GM23248 (cell line): ENCODE measurements at regions not wholly inside any gene's neighbourhood (a gene's known extent, or its start where the extent isn't known, plus 50 kb on each side); places are given as distances from the start of the nearest gene placed in this dataset.

ENCODE experiments used
- DNase-seq: peaks from one replicate; pipeline ENCODE4 v3.0.0-alpha.2; 2015
- H2AFZ ChIP-seq: fragments of 200-600 bp; sonication (generic); 2 replicates; pipeline ENCODE4 v1.6.1; 2016; ENCODE audit warnings: antibody characterized with exemption
- H3F3A ChIP-seq: fragments of 200-600 bp; sonication (generic); 2 replicates; pipeline ENCODE4 v1.6.1; 2016; ENCODE audit warnings: mild to moderate bottlenecking, antibody characterized with exemption, mixed run types; ENCODE audit not compliant: insufficient read depth
- H3K27ac ChIP-seq: fragments of 200-600 bp; sonication (generic); 2 replicates; pipeline ENCODE4 v1.5.1; 2016; ENCODE audit warnings: mild to moderate bottlenecking
- H3K27me3 ChIP-seq: fragments of 200-600 bp; sonication (generic); replicated peaks from 2 replicates; pipeline ENCODE4 v1.6.1; 2016; ENCODE audit warnings: mild to moderate bottlenecking; ENCODE audit not compliant: insufficient read depth
- H3K36me3 ChIP-seq: fragments of 200-600 bp; sonication (generic); 2 replicates; pipeline ENCODE4 v1.6.1; 2016; ENCODE audit warnings: low read depth, mild to moderate bottlenecking
- H3K4me1 ChIP-seq: fragments of 200-600 bp; sonication (generic); 2 replicates; pipeline ENCODE4 v1.6.1; 2016; ENCODE audit warnings: mild to moderate bottlenecking; ENCODE audit not compliant: insufficient read depth
- H3K4me2 ChIP-seq: fragments of 200-600 bp; sonication (generic); one replicate; pipeline ENCODE4 v1.6.1; 2016; ENCODE audit warnings: mild to moderate bottlenecking; ENCODE audit not compliant: unreplicated experiment
- H3K4me3 ChIP-seq: fragments of 200-600 bp; sonication (generic); 2 replicates; pipeline ENCODE4 v1.5.1; 2016; ENCODE audit warnings: mild to moderate bottlenecking
- H3K79me2 ChIP-seq: fragments of 200-600 bp; sonication (generic); 2 replicates; pipeline ENCODE4 v1.6.1; 2016; ENCODE audit warnings: mild to moderate bottlenecking; ENCODE audit not compliant: insufficient read depth
- H3K9ac ChIP-seq: fragments of 200-600 bp; sonication (generic); 2 replicates; pipeline ENCODE4 v1.6.1; 2016; ENCODE audit warnings: mild to moderate bottlenecking
- H3K9me2 ChIP-seq: fragments of 200-600 bp; sonication (generic); 2 replicates; pipeline ENCODE4 v1.6.1; 2016; ENCODE audit warnings: mixed run types, mild to moderate bottlenecking, moderate library complexity; ENCODE audit not compliant: insufficient read depth
- H3K9me3 ChIP-seq: fragments of 200-600 bp; sonication (generic); one replicate; pipeline ENCODE4 v1.6.1; 2017; ENCODE audit warnings: low read depth
- H4K20me1 ChIP-seq: fragments of 200-600 bp; sonication (generic); 2 replicates; pipeline ENCODE4 v1.6.0; 2016; ENCODE audit not compliant: insufficient read depth
- EZH2 ChIP-seq: fragments of 200-600 bp; sonication (generic); IDR thresholded peaks from 2 replicates; pipeline ENCODE4 v1.6.1; 2018; ENCODE audit warnings: antibody characterized with exemption, mild to moderate bottlenecking; ENCODE audit not compliant: insufficient read depth, poor library complexity, severe bottlenecking
- EZH2phosphoT487 ChIP-seq: fragments of 200-600 bp; sonication (generic); IDR thresholded peaks from 2 replicates; pipeline ENCODE4 v1.6.1; 2018; ENCODE audit warnings: antibody characterized with exemption, moderate library complexity, mild to moderate bottlenecking, low read depth; ENCODE audit not compliant: insufficient read depth
- WGBS, 2 experiments: methylation state at CpG; one replicate each; pipeline ENCODE4 v1.1.6; 2015 to 2017; ENCODE audit warnings: low lambda C conversion rate in 2 of 2, low coverage in 1 of 2; ENCODE audit errors: missing lambda C conversion rate in 2 of 2; 5-methylcytosine and 5-hydroxymethylcytosine counted together
- in situ Hi-C: fragments of 300-500 bp; cut with MboI; formaldehyde crosslinking; loops from 2 replicates; pipeline ENCODE4 v1.15.0; 2020

GRCh38 chr9:3014178-3014577 lies 170.3 kb upstream of the PUM3 start:
- no peak overlapping the region for H3K4me3 ChIP-seq
- H3K79me2 ChIP-seq, result no peaks in the 10 kb centered on the region
- H2AFZ ChIP-seq, result no peak overlapping the region
- no peaks in the 10 kb centered on the region for H3K9me3 ChIP-seq
- 26 to 45% methylated on average over 3 of the region's 3 CpGs for WGBS, 2 experiments
- TF ChIP-seq EZH2phosphoT487 (no peak), EZH2 (no peak)
- in situ Hi-C loops, result no loop called here
- no peak overlapping the region for H3K4me2 ChIP-seq
- H3K27ac ChIP-seq, result no peak overlapping the region
- no peaks in the 10 kb centered on the region for H3K4me1 ChIP-seq
- no peak for DNase-seq
- no peaks in the 10 kb centered on the region for H3K36me3 ChIP-seq
- no peak overlapping the region for H3K9ac ChIP-seq
- no peaks in the 10 kb centered on the region for H3K27me3 ChIP-seq
- no peaks in the 10 kb centered on the region; the same call in 1 of the 2 replicates for H3K9me2 ChIP-seq
- no peaks in the 10 kb centered on the region for H3F3A ChIP-seq
- no peaks in the 10 kb centered on the region for H4K20me1 ChIP-seq

- no peak for DNase-seq
- H3K79me2 ChIP-seq, result no peaks in the 10 kb centered on the region
- H3K9ac ChIP-seq, result no peak overlapping the region
- in situ Hi-C loops, result no loop called here
- no peaks in the 10 kb centered on the region; the same call in 1 of the 2 replicates for H3K9me2 ChIP-seq
- no peaks in the 10 kb centered on the region for H3K9me3 ChIP-seq
- no peaks in the 10 kb centered on the region for H3K4me1 ChIP-seq
- no peak overlapping the region for H3K4me2 ChIP-seq
- WGBS, 2 experiments, result 35 to 36% methylated on average over 5 of the region's 5 CpGs
- no peak overlapping the region for H2AFZ ChIP-seq
- TF ChIP-seq EZH2phosphoT487 (no peak), EZH2 (no peak)
- H3K4me3 ChIP-seq, result no peak overlapping the region
- no peaks in the 10 kb centered on the region for H4K20me1 ChIP-seq
- no peaks in the 10 kb centered on the region for H3K36me3 ChIP-seq
- H3K27me3 ChIP-seq, result no peaks in the 10 kb centered on the region; the same call in 1 of the 2 replicates
- no peak overlapping the region for H3K27ac ChIP-seq
- no peaks in the 10 kb centered on the region for H3F3A ChIP-seq
Measured at GRCh38 chr9:3012842-3013241, 168.9 kb upstream of the PUM3 start.

GRCh38 chr9:3012245-3012644 lies 168.3 kb upstream of the PUM3 start:
- H3K9me3 ChIP-seq, result no peaks in the 10 kb centered on the region
- H3K4me2 ChIP-seq, result no peak overlapping the region
- H3K27ac ChIP-seq, result no peak overlapping the region
- 48 to 54% methylated on average over 6 of the region's 6 CpGs for WGBS, 2 experiments
- H3F3A ChIP-seq, result no peaks in the 10 kb centered on the region
- in situ Hi-C loops, result no loop called here
- DNase-seq, result no peak
- H3K9ac ChIP-seq, result no peak overlapping the region
- no peak overlapping the region for H2AFZ ChIP-seq
- no peak overlapping the region for H3K4me3 ChIP-seq
- H3K79me2 ChIP-seq, result no peaks in the 10 kb centered on the region
- no peaks in the 10 kb centered on the region for H4K20me1 ChIP-seq
- TF ChIP-seq EZH2phosphoT487 (no peak), EZH2 (no peak)
- H3K9me2 ChIP-seq, result no peaks in the 10 kb centered on the region; the same call in 1 of the 2 replicates
- H3K4me1 ChIP-seq, result no peaks in the 10 kb centered on the region
- H3K36me3 ChIP-seq, result no peaks in the 10 kb centered on the region
- no peaks in the 10 kb centered on the region; the same call in 1 of the 2 replicates for H3K27me3 ChIP-seq

GRCh38 chr9:3008091-3008490 lies 164.2 kb upstream of the PUM3 start:
- Histone ChIP-seq H3F3A (no peaks in the 10 kb centered on the region), H3K27ac (no peak overlapping the region), H3K9me3 (no peaks in the 10 kb centered on the region), H3K9ac (no peak overlapping the region), H3K79me2 (no peaks in the 10 kb centered on the region), H4K20me1 (no peaks in the 10 kb centered on the region), H2AFZ (no peak overlapping the region), H3K4me3 (no peak overlapping the region), H3K9me2 (no peaks in the 10 kb centered on the region; the same call in 1 of the 2 replicates), H3K36me3 (no peaks in the 10 kb centered on the region), H3K4me1 (no peaks in the 10 kb centered on the region), H3K27me3 (no peaks in the 10 kb centered on the region; the same call in 1 of the 2 replicates), H3K4me2 (no peak overlapping the region)
- 71 to 79% methylated on average over 4 of the region's 4 CpGs for WGBS, 2 experiments
- DNase-seq, result no peak
- TF ChIP-seq EZH2phosphoT487 (no peak), EZH2 (no peak)
- in situ Hi-C loops, result no loop called here

DNA sequence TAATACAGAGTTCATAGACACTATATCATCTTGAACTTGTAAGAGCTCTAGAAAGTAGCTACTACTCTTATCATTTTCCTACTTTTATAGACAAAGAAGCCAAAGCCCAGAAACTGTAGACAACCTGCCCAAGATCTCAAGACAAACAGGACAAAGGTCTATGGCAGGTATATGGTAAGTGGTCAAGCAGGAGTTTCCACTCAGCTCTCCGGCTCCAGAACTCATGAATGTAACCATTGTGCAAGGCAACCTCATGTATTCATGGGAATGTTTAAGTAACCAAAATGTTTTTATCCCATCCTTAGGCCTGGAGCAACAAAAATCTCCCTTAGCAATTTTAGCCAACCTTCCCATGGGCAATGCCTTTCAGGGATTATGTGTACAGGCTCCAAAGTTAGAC lies 163.4 kb upstream of the PUM3 start:
- Histone ChIP-seq H3F3A (no peaks in the 10 kb centered on the region), H3K4me2 (no peak overlapping the region), H4K20me1 (no peaks in the 10 kb centered on the region), H2AFZ (no peak overlapping the region), H3K36me3 (no peaks in the 10 kb centered on the region), H3K27ac (no peak overlapping the region), H3K79me2 (no peaks in the 10 kb centered on the region), H3K9me3 (no peaks in the 10 kb centered on the region), H3K4me1 (no peaks in the 10 kb centered on the region), H3K9ac (no peak overlapping the region), H3K9me2 (no peaks in the 10 kb centered on the region; the same call in 1 of the 2 replicates), H3K4me3 (no peak overlapping the region), H3K27me3 (no peaks in the 10 kb centered on the region; the same call in 1 of the 2 replicates)
- no peak for DNase-seq
- no peak for TF ChIP-seq EZH2phosphoT487
- no peak for TF ChIP-seq EZH2
- WGBS, 2 experiments, result 79 to 80% methylated on average over 1 of the region's 1 CpG
- in situ Hi-C loops, result no loop called here
